Stimulated activated naive CD8-positive, alpha-beta T cell treated with anti-CD3 and anti-CD28 coated beads, Interleukin-15, Interleukin-2, amounts not matched to agents 100 U/mL and 50 U/mL, for 24 hours (primary cell): ENCODE measurements at regions not wholly inside any gene's neighbourhood (a gene's known extent, or its start where the extent isn't known, plus 50 kb on each side); places are given as distances from the start of the nearest gene placed in this dataset.

Experiments
- ATAC-seq: fragments of 150-1000 bp; cut with Tn5 transposase; one replicate; pipeline ENCODE4 v1.10.0; 2021
- DNase-seq: peaks from one replicate; pipeline ENCODE4 v3.0.0; 2021

- DNase-seq (no peak), ATAC-seq (no peak)
These were observed 159.3 kb upstream of the MYCN start for GRCh38 chr2:15780912-15781574.

- ATAC-seq (no peak), DNase-seq (no peak)
These were observed 158.2 kb upstream of the MYCN start for GRCh38 chr2:15782009-15782751.

- ATAC-seq, result no peak
- DNase-seq, result no peak
These were observed 157.5 kb upstream of the MYCN start for GRCh38 chr2:15782769-15783294.

- DNase-seq (no peak), ATAC-seq (no peak)
These were observed 156.9 kb upstream of the MYCN start for GRCh38 chr2:15783489-15783888.

- ATAC-seq (no peak), DNase-seq (no peak)
These were observed 156.1 kb upstream of the MYCN start for GRCh38 chr2:15784106-15784885.

GRCh38 chr2:15784886-15785801 is 155.2 kb upstream of the MYCN start:
- no peak for ATAC-seq

GRCh38 chr2:15786003-15786654 is 154.2 kb upstream of the MYCN start:
- no peak for DNase-seq
- no peak for ATAC-seq

More at GRCh38 chr2:15784886-15785801, 155.2 kb upstream of the MYCN start:
- DNase-seq, result no peak

- no peak for DNase-seq
- no peak for ATAC-seq
These were observed 153.4 kb upstream of the MYCN start for GRCh38 chr2:15786901-15787300.

- ATAC-seq, result no peak
- DNase-seq, result no peak
These were observed 152.6 kb upstream of the MYCN start for GRCh38 chr2:15787535-15788454.

GRCh38 chr2:15788455-15788829 is 151.9 kb upstream of the MYCN start:
- DNase-seq (no peak), ATAC-seq (no peak)

GRCh38 chr2:15788830-15789229 is 151.5 kb upstream of the MYCN start:
- ATAC-seq, result no peak

GRCh38 chr2:15789381-15790062 is 150.8 kb upstream of the MYCN start:
- DNase-seq (no peak), ATAC-seq (no peak)

More at GRCh38 chr2:15788830-15789229, 151.5 kb upstream of the MYCN start:
- no peak for DNase-seq

- DNase-seq (no peak), ATAC-seq (no peak)
These were observed 150.0 kb upstream of the MYCN start for GRCh38 chr2:15790326-15790725.

GRCh38 chr2:15790838-15791237 is 149.5 kb upstream of the MYCN start:
- DNase-seq (no peak), ATAC-seq (no peak)

GRCh38 chr2:15791294-15791693 is 149.1 kb upstream of the MYCN start:
- ATAC-seq, result no peak
- no peak for DNase-seq

- ATAC-seq, result no peak
- DNase-seq, result no peak
These were observed 148.0 kb upstream of the MYCN start for GRCh38 chr2:15792331-15792730.

GRCh38 chr2:15793078-15793913 is 147.1 kb upstream of the MYCN start:
- DNase-seq (no peak), ATAC-seq (no peak)

GRCh38 chr2:15793978-15794377 is 146.4 kb upstream of the MYCN start:
- ATAC-seq, result no peak

More at GRCh38 chr2:15793978-15794377, 146.4 kb upstream of the MYCN start:
- DNase-seq, result no peak
